ENCODE measurements at regions not wholly inside any gene's neighbourhood (a gene's known extent, or its start where the extent isn't known, plus 50 kb on each side); places are given as distances from the start of the nearest gene placed in this dataset.

- TF ChIP-seq POLR2A (IDR thresholded peaks at IDR 0.05) (no peak), CTCF (IDR thresholded peaks at IDR 0.05) (no peak)
Measured at GRCh38 chr6:125682939-125683338, 66.5 kb upstream of the HEY2 start.
